Lower leg skin (tissue), 4 donors: ENCODE measurements at regions not wholly inside any gene's neighbourhood (a gene's known extent, or its start where the extent isn't known, plus 50 kb on each side); places are given as distances from the start of the nearest gene placed in this dataset.

ENCODE experiments used
- DNase-seq, 2 donors: peaks; one replicate each; pipeline ENCODE4 v3.0.0-alpha.2; 2019; ENCODE audit warnings: low spot score in 2 of 2
- H3K4me3 ChIP-seq: fragments of 200-600 bp; sonication (generic); 2 replicates; pipeline ENCODE4 v1.5.1; 2017; ENCODE audit warnings: mild to moderate bottlenecking, low read depth; ENCODE audit not compliant: poor library complexity, severe bottlenecking
- POLR2A ChIP-seq, 2 donors: fragments of 450-650 bp; IDR thresholded peaks; one replicate each; pipeline ENCODE4 v1.6.1; 2016 to 2017; ENCODE audit warnings: antibody characterized with exemption in 2 of 2, mild to moderate bottlenecking in 1 of 2, moderate library complexity in 1 of 2
- WGBS, 2 donors: methylation state at CpG; one replicate each; pipeline ENCODE4 v1.1.5; 2018; 5-methylcytosine and 5-hydroxymethylcytosine counted together
- intact Hi-C: fragments of 100-400 bp; cut with DNase I; formaldehyde crosslinking; loops from one replicate; pipeline ENCODE4 v1.15.0; 2023; ENCODE audit warnings: low total_unique reads
- TF ChIP-seq, protein P1 (sequence below), 3 donors: fragments of 450-650 bp; IDR thresholded peaks; one replicate each; pipeline ENCODE4 v1.5.1; 2016; ENCODE audit warnings: antibody characterized with exemption in 3 of 3, mild to moderate bottlenecking in 3 of 3, moderate library complexity in 2 of 3

DNA sequence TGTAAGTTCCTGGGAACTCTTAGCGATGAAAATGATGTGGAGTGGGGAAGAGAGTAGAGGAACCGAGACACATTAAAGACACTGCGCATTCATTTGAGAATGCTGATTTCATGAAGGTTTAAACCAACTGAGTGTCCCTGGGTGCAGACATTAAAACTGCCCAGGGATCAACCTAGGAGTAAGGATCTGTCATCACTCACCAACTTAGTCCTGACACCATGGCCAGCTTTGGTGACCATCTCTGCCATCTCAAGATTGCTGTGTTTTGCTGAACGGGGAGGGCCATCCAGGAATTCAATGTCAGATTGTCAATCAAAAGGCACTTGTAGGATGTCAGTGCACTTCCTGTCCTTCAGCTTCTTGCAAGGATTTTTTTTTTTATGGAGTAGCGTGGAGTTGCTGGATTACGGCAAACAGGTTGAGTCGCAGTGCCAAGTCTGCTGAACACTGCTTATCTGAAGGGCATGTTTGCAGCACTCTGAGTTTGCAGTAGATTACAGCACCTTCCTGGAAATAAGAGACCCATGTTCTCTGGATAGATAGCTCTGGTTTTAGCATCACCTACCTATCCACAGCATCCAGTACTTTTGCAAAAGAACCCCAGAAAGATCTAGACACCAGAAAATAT is 258.1 kb upstream of the IRX3 start:
- intact Hi-C loops = loop anchor here (10.0 kb wide), 1 partner anchor 1230 kb away; no protein-coding TSS in a partner anchor
- TF ChIP-seq, protein P1, sequence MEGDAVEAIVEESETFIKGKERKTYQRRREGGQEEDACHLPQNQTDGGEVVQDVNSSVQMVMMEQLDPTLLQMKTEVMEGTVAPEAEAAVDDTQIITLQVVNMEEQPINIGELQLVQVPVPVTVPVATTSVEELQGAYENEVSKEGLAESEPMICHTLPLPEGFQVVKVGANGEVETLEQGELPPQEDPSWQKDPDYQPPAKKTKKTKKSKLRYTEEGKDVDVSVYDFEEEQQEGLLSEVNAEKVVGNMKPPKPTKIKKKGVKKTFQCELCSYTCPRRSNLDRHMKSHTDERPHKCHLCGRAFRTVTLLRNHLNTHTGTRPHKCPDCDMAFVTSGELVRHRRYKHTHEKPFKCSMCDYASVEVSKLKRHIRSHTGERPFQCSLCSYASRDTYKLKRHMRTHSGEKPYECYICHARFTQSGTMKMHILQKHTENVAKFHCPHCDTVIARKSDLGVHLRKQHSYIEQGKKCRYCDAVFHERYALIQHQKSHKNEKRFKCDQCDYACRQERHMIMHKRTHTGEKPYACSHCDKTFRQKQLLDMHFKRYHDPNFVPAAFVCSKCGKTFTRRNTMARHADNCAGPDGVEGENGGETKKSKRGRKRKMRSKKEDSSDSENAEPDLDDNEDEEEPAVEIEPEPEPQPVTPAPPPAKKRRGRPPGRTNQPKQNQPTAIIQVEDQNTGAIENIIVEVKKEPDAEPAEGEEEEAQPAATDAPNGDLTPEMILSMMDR (IDR thresholded peaks at IDR 0.05) = no peak
- TF ChIP-seq POLR2A (IDR thresholded peaks at IDR 0.05) = no peak
- 72 to 75% methylated on average over 7 of the region's 7 CpGs for WGBS, 2 donors
- no peak for DNase-seq
- H3K4me3 ChIP-seq = no peak overlapping the region

DNA sequence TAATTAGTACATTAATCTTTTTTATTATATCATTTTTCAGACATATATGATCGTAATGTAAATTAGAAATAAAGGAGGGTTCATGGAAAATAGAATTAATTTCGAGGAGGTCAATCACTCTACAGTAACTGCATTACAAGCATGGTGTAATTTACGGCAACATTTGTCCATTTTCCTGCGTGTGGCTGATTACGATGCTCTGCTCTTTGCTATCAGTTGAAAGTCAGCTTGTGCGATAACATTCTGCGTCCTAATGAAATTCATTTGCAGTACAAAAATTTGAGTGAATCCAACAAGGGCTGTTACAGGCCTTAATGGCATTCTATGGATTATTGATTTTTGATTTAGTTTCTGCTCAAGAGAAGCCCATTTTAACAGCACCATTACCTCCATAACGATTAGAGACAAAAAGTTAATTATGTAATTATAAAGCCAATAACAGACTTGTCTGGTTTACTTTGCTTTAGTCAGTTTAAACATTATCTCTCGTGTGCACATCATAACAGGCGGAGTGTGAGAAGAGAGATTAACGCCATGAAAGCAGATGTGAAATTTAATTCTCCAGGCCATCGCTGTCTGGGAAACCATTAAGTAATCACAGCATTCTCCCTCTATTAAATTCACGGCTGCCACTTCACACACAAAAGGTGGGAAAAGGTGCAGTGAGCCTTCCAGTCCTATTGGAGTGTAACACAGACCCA is 256.4 kb upstream of the IRX3 start:
- intact Hi-C loops = loop anchor here (10.0 kb wide), 1 partner anchor 1232 kb away; no protein-coding TSS in a partner anchor
- TF ChIP-seq POLR2A (IDR thresholded peaks at IDR 0.05) = no peak
- TF ChIP-seq, protein P1 (IDR thresholded peaks at IDR 0.05) = no peak
- no peak overlapping the region for H3K4me3 ChIP-seq
- 91 to 92% methylated on average over 13 of the region's 13 CpGs for WGBS, 2 donors
- no peak for DNase-seq

DNA sequence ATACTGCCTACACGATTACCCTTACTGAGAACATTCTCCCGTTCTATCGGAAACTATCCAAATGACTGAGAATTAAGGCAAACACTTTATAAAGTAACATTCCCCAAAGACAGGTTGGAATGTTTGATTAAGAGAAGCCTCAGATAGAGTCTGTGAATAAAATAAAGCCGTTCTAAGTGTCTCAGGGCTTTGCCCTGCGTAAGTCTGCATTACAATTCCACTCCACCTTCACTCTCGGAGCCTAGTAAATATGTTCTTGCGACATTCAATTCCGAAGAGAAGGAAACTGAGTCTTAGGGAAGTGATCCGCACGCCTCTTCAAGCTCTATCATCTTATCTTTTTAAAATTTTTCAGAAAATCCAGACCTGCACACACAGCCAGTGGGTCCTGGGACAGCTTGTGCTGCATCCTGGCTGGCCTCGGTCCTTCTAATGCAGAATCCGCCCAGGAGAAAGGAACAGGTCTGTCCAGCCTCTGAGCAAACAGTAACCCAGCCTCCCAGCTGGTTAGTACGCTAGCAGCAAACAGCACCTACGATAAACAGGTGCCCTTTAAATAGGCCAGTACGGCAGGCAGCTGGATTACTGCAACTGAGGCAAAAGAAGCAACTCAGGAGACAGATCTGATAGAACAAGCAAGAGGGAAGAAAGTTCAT is 254.1 kb upstream of the IRX3 start:
- 90 to 93% methylated on average over 15 of the region's 15 CpGs for WGBS, 2 donors
- H3K4me3 ChIP-seq = no peak overlapping the region
- intact Hi-C loops = loop anchor here (10.0 kb wide), 1 partner anchor 1234 kb away; no protein-coding TSS in a partner anchor
- TF ChIP-seq, protein P1 (IDR thresholded peaks at IDR 0.05) = no peak
- no peak for DNase-seq

DNA sequence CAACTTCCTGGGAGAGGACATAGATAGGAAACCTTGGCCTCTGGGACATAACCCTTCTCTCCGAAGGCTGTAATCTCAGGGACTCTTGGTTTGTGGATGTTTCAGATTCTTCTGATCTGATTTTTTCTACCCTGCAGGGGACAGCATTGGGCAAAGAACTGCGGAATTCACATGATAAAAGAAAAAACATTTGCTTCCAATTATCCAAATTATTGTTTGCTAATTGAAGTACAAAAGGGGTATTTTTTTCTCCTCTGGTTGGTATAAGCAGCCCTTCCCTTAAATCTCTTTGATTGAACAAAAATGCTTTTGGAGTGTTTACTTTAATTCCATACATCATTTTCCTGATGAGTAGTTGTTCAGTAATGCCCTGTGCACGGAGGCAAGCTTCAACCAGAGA is 251.7 kb upstream of the IRX3 start:
- 49 to 54% methylated on average over 3 of the region's 3 CpGs for WGBS, 2 donors
- no peak overlapping the region for H3K4me3 ChIP-seq
- intact Hi-C loops = no loop called here
- TF ChIP-seq, protein P1 (IDR thresholded peaks at IDR 0.05) = no peak
- TF ChIP-seq POLR2A (IDR thresholded peaks at IDR 0.05) = no peak
- no peak for DNase-seq

DNA sequence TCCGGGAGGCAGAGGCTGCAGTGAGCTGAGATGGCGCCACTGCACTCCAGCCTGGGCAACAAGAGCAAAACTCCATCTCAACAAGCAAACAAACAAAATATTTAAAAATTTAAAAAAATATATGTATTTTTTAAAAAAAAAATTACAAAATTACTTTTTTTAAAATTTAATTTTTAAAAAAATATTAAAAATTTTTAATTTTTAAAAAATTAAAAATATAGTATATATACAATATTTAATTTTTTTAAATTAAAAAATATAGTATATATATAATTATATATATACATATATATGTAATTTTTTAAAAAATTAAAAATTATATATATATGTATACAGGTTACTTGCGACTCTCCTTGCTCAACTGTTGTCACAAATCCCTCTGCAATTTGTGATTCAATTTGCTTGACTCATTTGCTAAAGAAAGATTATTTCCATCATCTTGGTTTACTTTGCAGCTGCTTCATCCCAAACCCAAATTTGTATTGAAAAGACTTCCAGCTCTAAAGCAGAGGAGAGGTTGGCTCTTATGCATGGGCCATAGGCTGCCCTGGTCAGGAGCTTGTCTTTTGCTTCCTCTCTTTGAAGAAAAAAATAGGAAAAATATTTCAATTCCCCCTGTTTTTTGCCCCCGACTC is 247.4 kb upstream of the IRX3 start:
- WGBS, 2 donors = 94 to 95% methylated on average over 4 of the region's 4 CpGs
- no peak overlapping the region for H3K4me3 ChIP-seq
- no peak for DNase-seq
- intact Hi-C loops = no loop called here
- TF ChIP-seq POLR2A (IDR thresholded peaks at IDR 0.05) = no peak
- TF ChIP-seq, protein P1 (IDR thresholded peaks at IDR 0.05) = no peak
